ENCODE measurements at regions not wholly inside any gene's neighbourhood (a gene's known extent, or its start where the extent isn't known, plus 50 kb on each side); places are given as distances from the start of the nearest gene placed in this dataset.
"Not testable (repeated sequence)": the region's sequence is repeated elsewhere in the genome, so short reads cannot be mapped to it uniquely, and the experiment has no call there.

DNA sequence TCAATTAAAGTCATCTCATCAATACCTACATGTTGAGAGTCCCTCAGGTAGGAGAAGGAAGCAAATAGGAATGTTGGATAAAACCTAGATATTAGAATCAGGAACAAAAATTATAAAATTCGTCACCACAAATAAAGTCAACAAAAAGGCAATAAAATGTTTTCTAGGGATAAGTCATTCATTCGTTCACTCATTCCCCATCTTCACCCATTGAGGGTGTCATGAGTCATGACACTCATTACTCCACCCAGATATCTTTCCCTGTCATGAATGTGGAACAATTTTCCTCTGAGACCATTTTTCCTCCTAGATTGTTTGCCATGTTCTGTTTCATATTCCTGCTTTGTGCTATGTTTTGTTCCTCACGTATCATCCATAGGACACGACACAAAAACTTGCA lies 50.9 kb upstream of the OLIG3 start:
- no peak for DNase-seq (ENCODE audit: low spot score)

GRCh38 chr6:137547186-137547585 lies 53.0 kb upstream of the OLIG3 start:
- DNase-seq (ENCODE audit: low spot score), result no peak

- no peak for DNase-seq (ENCODE audit: low spot score)
Observed at GRCh38 chr6:137547601-137548000, 53.4 kb upstream of the OLIG3 start.

GRCh38 chr6:137549106-137549505 lies 54.9 kb upstream of the OLIG3 start:
- no peak for DNase-seq (ENCODE audit: low spot score)

DNA sequence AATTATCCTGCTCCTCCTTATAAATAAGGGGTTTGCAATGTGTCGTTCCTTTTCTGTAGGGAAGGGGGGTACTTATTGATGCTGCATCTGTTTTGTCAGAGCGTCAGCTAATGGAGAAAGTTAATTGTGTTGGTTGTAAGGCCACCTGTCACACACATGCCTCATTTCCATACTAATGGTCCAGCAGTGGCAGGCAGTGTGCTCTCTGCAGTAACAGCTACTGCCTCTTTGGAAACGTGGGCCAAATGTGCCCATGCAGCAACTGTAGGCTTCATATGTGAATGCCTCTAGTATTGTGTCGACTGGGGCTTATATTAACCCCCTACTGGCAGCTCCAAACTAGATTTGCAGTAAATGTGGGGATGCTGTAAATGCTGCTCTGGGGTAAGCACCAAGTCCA lies 56.3 kb upstream of the OLIG3 start:
- no peak for DNase-seq (ENCODE audit: low spot score)

DNA sequence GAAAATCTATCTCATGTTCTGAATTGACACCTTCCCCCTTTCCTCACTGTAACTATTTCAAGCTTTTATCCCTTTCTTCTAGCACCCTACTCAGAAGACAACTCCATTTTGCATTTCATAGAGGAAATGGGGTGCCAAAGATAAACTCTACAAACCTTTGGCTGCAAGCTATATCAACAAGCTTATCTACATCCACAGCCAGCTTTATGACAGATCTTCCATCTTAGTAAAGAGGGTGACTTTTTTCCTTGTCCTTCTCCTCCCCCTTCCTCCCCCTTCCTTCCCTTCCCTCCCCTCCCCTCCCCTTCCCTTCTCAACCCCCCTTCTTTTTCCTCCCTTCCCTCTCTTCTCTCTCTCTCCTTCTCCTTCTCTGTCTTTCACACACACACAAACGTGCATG lies 58.0 kb upstream of the OLIG3 start:
- no peak for DNase-seq (ENCODE audit: low spot score)

- no peak for DNase-seq (ENCODE audit: low spot score)
Observed at GRCh38 chr6:137552809-137553208, 58.6 kb upstream of the OLIG3 start.

GRCh38 chr6:137559521-137560183 lies 65.5 kb upstream of the OLIG3 start:
- DNase-seq (ENCODE audit: low spot score), result not testable (repeated sequence)

- DNase-seq (ENCODE audit: low spot score), result no peak
Observed at GRCh38 chr6:137560184-137560563, 66.0 kb upstream of the OLIG3 start.

DNA sequence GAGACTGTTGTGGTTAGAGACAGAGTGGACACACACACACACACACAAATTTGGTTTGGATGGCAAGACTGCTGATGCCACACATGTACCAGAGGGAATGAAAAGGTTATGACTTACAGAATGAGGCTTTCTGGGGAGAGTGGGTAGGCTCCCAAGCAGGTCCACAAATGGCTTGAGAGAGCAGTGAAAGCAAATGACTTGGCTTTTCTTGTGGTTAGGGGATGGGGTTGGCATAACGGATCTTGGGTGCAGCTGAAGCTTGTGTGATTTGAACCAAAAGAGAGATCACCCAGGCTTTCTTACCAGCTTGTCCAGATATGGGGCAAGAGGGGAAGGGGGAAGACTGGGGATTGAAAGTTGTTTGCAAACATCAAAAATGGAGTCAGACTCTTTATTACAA lies 73.9 kb upstream of the OLIG3 start:
- no peak for DNase-seq (ENCODE audit: low spot score)

DNA sequence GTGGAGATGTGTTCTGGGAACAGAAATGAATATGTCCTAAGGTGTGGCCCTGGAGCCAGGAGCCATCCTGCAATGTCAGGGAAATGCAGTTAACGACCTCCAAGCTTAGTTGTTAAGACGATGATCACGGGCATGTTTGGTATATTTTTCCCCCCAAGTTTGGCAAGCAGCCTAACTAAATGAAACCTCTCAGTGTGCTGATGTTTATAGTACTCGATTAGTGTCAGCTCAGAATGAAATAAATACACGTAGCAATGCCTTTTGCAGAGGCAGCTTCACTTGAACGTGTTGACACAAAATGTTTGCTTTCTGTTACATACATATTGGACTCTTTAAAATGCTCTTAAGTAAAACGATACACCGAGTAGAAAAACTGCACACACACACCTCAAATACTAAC lies 76.2 kb upstream of the OLIG3 start:
- DNase-seq (ENCODE audit: low spot score), result no peak

DNA sequence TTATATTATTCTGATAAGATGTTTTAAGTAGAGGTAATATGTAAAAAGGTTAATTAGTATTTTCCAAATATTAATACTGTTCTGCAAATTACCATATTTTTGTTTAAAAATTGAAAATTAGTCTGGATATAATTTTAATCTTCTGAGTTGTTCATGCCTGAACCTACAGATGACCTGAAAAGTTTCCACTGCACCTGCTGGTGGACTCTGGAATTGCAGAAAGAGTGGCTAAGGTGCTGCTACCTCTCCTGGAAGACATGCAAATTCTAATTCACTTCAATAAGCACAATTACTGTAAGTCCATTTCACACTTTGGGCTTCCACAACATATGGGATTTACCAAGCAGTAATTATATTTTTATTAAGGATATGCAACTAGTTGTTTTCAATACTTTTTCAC lies 77.7 kb upstream of the OLIG3 start:
- DNase-seq (ENCODE audit: low spot score), result no peak

GRCh38 chr6:137573739-137574138 lies 79.5 kb upstream of the OLIG3 start:
- no peak for DNase-seq (ENCODE audit: low spot score)

GRCh38 chr6:137579612-137580011 lies 85.4 kb upstream of the OLIG3 start:
- no peak for DNase-seq (ENCODE audit: low spot score)

GRCh38 chr6:137581019-137581707 lies 87.0 kb upstream of the OLIG3 start:
- DNase-seq (ENCODE audit: low spot score), result no peak

DNA sequence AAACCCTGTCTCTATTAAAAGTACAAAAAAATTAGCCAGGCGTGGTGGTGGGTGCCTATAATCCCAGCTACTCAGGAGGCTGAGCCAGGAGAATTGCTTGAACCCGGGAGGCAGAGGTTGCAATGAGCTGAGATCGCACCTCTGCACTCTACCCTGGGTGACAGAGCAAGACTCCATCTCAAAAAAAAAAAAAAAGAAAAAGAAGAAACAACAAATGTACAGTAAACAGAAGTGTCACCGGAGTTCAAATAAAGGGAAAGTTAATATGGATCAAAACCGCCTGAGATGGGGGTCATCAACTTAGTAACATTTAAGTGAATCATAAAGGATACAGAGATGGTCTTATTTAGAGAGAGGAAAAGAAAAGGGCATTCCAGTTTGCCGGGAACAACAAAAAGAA lies 89.3 kb upstream of the OLIG3 start:
- not testable (repeated sequence) for DNase-seq (ENCODE audit: low spot score)

DNA sequence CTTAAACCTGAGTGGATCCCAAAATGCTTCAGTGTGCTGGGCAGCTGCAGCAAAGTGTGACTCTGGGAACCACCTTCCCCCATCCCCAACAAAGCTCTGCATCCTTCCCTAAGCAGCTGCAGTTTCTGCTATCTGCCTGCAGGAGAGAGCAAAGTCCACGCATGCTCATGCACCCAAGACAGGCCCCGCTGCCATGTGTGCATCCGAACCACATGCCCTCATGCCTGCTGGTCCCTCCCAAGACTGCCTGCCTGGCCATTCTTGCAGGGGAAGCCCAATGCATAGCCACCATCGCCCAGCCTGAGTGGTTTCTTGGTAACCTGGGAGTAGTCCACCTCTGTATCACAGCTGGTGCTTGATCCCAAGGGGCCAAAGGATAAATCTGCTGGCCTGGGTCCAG lies 94.3 kb upstream of the OLIG3 start:
- no peak for DNase-seq (ENCODE audit: low spot score)

- DNase-seq (ENCODE audit: low spot score), result no peak
Observed at GRCh38 chr6:137589067-137589848, 95.1 kb upstream of the OLIG3 start.

GRCh38 chr6:137590684-137591083 lies 96.5 kb upstream of the OLIG3 start:
- DNase-seq (ENCODE audit: low spot score), result no peak

- DNase-seq (ENCODE audit: low spot score), result no peak
Observed at GRCh38 chr6:137601471-137601870, 107.3 kb upstream of the OLIG3 start.

DNA sequence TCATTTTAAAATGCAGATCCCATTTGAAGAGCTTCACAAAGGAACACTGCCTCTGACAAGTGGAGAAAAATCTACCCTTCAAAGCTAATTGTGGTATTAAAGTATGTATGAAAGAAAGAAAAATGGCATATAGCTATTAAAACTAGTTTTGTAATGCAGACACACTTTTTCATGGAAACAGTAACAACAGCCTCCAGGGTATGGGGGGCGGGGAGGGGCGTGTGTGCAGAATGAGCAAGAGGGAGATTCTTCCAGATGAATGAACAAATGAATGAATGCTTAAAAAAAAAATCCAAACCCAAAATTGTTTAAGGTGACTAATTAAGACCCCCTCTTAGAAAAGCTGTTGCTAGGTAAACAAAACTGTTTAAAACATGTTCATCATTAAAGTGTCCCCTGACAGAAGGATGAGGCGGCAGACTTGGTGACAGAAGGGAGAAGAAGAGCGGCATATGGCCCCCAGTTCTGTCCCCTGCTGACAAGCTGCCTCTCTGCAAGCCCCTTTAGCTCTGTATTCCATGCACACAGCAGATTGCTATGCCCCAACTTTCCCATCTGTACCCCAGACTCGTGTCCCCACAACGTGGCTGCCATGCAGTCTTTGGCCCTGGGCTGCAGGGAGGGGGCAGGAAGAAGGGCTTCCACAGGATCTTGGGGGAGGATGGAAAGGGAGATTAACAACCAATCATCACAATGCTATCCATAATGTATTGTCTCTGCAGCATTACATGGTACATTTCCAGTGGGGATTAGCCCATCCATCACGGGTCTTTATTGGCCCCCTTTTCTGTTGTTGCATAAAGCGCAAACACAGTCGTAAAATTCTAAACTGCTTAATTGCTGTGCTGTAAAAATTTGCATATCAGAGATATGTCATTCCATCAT lies 108.4 kb upstream of the OLIG3 start:
- no peak for DNase-seq (ENCODE audit: low spot score)

DNA sequence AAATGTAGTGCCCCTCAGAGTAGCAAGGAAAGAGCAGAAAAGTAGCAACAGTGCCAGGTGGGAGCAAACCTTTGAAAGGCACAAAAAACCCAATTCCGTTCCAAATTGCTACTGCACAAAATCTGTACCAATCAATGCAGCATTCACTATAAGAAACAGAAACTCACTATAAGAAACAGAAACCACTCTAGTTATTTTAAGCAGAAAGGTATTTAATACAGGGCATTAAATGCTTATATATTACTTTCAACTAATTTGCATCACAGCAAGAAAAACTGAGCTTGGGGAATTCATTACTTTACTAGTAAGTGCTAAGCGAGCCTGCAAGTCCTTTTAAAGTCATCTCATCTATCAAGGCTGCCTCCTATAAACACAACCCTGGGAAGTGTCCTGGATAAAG lies 116.5 kb upstream of the OLIG3 start:
- DNase-seq (ENCODE audit: low spot score), result no peak

Measured in umbilical cord (tissue), 1 donor.